Left lobe of liver (tissue), 2 donors: ENCODE measurements at regions not wholly inside any gene's neighbourhood (a gene's known extent, or its start where the extent isn't known, plus 50 kb on each side); places are given as distances from the start of the nearest gene placed in this dataset.
A peak's percentile ranks its signal among the peaks of the same experiment; 100 is the strongest.

Experiments
- ATAC-seq: fragments of 200-7000 bp; cut with Tn5 transposase; one replicate; pipeline ENCODE4 v1.9.1; 2020; ENCODE audit warnings: mild to moderate bottlenecking, moderate library complexity
- DNase-seq: peaks from one replicate; pipeline ENCODE4 v3.0.0-alpha.2; 2020; ENCODE audit warnings: low spot score
- donor health status: DM: no; HTN: no; CAD: no; lungs with moderate emphysema.
- donor health status: DM: no; HTN: yes; CAD: no.

- ATAC-seq = no peak
- no peak for DNase-seq
These were observed 291.5 kb upstream of the SRRM4 start for GRCh38 chr12:118689793-118690192.

- no peak for ATAC-seq
- DNase-seq = no peak
These were observed 290.8 kb upstream of the SRRM4 start for GRCh38 chr12:118690506-118690905.

DNA sequence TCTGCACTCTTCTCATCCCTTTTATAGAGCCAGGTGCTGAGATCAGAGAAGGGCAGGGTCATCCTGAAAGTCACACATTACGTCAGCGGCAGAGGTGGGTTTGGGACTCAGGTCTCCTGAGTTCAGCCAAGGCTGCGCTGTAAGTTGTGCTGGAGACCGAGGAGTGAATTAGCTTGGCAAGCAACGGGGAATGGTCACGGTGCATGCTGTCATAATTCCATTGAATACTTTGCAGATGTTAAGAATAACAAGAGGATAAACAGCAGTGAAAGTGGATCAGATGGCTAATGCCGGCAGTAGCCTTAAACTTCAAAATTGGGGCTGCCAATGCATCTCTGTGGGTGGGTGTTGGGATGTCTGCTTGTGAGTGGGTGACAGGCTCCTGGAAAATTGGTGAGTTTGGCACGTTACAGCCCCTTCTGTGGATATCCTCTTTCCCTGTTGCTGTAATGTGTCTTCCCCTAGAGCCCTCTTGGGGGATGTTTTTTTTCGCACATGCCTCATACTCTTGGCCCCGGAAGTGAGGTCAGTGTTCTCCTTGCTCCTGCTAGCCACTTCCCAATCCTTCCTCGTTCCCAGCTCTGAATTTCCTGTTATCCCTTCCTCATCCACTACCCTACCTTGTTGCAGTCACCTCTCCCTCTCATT lies 287.1 kb upstream of the SRRM4 start:
- DNase-seq = no peak
- ATAC-seq = no peak

DNA sequence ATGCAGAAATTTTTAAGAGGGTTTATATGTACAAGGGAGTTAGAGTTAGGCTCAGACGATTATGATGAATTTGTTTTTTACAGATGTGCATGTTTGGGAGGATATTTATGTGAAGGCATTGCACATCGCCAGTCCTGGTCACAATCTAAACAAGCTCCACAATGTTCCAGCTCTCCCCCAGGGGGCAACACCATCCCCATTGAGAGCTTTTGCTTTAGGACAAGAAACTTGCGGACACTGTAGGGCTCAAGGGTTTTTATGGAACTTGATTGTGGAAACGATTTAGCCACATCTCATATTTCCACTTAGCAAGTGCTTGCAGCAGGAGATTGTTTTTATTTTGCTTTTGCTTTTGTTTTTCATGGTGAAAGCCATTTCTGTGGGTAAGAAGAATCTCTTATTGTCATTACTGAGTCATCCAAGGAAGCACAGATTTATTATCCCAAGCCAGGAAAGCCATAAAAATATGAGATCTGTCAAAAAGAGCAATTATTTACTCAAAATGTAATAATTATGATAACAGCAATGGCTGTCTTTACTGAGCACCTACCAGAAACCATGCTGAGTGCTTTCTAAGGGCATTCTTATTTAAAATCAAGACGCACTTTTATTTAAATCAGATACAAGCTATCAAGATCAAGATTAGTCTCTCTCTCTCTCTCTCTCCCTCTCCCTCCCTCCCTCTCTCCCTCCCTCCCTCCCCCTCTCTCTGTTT lies 276.7 kb upstream of the SRRM4 start:
- DNase-seq (no peak), ATAC-seq (no peak)

- no peak for DNase-seq
- ATAC-seq = no peak
These were observed 274.9 kb upstream of the SRRM4 start for GRCh38 chr12:118706437-118706836.

GRCh38 chr12:118709946-118710345 lies 271.4 kb upstream of the SRRM4 start:
- DNase-seq (no peak), ATAC-seq (no peak)

DNA sequence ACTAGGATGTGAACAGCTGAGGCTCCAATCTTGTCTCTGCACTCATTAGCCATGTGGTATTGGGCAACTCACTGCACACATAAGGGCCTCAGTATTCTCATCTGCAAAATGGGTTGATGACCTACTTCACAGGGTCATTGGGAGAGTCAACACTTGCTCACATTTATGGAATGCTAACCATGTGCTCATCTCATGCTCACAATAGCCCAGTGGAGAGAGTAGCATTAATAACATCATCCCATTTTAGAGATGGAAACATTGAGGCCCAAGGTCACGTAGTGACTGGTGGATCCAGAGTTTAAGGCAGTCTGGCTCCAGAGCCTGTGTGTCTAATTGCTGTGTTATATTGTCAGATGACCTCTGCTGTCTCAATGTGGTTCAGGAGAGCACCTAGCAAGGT lies 270.2 kb upstream of the SRRM4 start:
- ATAC-seq = no peak
- DNase-seq = no peak

DNA sequence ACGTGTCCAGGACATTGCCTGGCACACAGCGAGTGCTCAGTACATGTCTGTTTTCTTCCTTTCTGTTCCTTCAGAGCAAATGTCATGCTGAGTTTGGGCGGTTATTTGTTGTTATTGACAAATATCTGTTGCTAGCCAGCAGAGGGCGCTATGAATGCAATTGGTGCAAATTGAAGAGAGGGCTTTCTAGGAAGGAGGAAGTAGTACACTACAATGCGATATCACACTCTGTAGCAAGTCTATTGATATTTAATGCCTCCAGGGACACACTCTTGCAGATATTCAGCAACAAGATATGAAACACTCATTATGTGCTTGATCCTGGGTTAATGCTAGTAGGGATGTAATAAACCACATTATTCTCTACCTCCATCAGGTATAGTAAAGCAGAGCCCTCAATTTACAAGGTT lies 267.3 kb upstream of the SRRM4 start:
- no peak for DNase-seq
- peak; percentile 45 for ATAC-seq

DNA sequence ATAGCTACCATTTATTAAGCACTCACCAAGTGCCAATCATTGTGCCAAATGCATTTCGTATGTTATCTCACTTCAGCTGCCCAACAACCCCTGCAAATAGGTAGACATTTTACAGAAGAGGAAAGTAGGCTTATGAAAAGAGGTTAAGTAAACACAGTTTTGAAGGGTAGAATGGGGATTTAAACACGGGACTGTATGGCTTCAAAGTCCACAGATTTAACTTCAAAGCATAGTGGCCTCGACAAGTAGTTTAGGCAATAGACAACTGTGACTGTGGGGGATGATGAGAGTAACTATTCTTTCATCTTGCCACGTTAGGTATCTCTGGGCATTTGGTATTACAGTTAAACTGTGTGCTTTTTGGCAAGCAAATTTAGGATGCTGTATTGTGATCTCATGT lies 266.8 kb upstream of the SRRM4 start:
- no peak for DNase-seq

GRCh38 chr12:118715647-118716046 lies 265.7 kb upstream of the SRRM4 start:
- DNase-seq (no peak), ATAC-seq (no peak)

More for the DNA sequence above, 266.8 kb upstream of the SRRM4 start:
- ATAC-seq = no peak

- no peak for ATAC-seq
These were observed 254.0 kb upstream of the SRRM4 start for GRCh38 chr12:118727196-118727978.

GRCh38 chr12:118727979-118728366 lies 253.4 kb upstream of the SRRM4 start:
- ATAC-seq = no peak
- no peak for DNase-seq

More at GRCh38 chr12:118727196-118727978, 254.0 kb upstream of the SRRM4 start:
- DNase-seq = no peak

GRCh38 chr12:118734266-118734665 lies 247.1 kb upstream of the SRRM4 start:
- DNase-seq = no peak
- ATAC-seq = no peak

DNA sequence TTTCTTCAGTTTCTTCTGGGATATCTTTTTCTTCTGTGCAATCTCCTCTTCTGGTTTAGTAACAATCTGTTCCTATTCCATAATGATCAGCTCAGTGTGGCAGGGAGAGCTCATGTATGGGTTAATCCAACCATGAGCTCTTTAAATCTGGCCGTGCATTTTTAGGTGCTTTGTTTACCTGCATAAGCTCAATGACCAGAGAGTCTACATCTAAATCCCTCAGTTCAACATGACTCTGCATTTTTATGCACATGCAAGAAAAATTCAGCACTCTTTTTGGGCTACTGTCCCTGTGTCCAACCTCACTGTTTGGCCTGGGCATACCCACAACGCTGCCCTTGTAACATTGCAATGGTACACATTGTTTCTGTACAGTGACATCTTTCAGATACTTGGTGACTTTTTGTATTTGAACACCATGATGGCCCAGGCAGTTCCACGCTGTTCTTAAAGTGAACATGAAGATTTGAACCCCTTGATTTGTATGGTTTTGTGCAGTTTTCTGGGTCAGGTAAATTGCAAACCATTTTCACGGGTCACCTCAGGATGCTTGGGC lies 243.3 kb upstream of the SRRM4 start:
- ATAC-seq (no peak), DNase-seq (no peak)

GRCh38 chr12:118741194-118741593 lies 240.1 kb upstream of the SRRM4 start:
- ATAC-seq = no peak
- DNase-seq = no peak

DNA sequence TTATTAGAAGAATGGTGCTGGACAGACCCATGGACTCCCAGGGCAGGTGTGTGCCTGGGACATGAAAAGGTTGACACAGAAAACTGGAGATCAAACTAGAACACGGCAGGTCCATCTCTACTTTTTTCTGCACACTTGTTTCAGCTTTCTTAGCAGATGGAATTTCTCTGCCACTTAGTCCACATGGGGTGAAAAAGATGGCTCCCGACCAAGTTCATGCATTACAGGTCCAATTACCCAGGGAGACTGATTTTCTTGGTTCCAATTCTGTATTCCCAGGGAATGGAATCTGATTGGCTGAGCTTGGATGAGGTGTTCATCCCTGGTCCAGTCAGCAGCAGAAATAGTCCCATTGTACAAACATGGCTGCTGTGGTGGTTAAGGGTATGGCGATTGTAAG lies 238.9 kb upstream of the SRRM4 start:
- ATAC-seq = no peak
- DNase-seq = no peak

DNA sequence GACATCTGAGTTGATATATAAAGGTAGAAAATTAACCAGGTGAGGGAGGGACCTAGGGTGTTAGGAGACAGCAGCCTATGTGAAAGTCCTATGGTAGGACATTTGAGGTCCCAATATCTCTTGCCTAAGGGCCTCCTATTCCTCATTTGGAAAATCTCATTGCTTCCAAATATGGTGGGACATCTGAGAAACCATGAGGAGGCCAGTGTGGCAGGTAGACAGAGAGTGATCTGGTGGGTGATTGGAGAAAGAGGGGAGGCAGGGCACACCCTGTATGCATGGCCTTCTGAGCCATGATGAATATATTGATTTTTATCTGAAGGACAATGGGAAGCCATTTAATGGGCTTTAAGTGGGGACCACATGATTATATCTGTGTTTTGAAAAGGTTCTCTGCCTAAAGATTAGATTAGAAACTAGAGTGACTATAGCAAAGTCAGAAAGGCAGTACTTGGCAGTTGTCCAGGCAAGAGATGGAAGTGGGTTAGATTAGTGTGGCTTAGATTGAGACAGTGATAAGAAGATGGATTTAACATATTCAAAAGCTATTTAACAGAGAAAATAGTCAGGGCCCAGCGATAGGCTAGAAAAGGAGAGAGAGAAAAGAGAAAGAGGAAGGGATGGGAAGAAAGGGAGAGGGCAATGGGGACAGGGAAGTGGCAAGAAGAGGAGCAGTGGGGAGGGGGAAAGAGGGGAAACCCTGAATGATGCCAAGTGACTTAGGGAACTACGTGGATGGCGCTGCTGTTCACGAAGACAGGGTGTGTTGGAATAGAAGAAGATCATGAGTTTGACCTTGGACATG lies 237.2 kb upstream of the SRRM4 start:
- ATAC-seq (no peak), DNase-seq (no peak)

GRCh38 chr12:118746176-118746575 lies 235.2 kb upstream of the SRRM4 start:
- ATAC-seq (no peak), DNase-seq (no peak)

DNA sequence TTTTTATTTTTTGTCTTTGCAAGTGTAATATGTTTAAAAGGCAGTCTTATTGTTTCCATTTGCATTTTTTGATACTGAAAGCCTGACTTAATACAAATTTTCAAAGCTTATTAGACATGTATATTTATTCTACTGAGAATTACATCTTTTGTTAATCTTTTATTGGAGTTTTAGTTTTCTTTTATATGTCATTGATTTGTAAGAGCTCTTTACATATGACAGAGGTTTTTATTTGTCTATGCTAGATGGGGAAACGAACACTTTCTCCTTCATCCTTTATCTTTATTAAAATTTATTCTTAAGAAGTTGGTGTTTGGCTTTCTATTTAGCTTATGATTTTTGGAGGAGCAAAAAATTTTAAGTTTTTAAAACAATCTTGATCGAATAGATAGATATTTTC lies 234.4 kb upstream of the SRRM4 start:
- DNase-seq (no peak), ATAC-seq (no peak)

DNA sequence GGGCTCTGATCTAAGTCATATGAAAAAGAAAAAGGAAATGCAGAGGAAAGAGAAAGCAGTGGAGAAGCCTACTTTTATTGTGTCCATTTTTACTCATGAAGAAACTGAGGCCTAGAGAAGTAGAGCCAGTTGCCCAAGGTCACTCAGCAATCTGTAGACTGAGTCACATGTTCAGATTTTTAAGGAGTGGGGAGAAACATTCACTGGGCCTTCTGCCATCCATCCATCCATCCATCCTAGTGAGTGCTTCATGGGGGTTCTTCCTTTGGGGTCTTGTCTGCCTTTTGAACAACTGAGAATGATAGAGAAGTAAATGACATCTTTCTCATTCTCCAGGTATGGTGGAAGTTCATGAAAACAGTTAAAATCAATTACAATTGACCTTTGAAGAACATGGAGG lies 233.6 kb upstream of the SRRM4 start:
- ATAC-seq (no peak), DNase-seq (no peak)
